Right ventricle myocardium superior (tissue), 1 donor: ENCODE measurements at regions not wholly inside any gene's neighbourhood (a gene's known extent, or its start where the extent isn't known, plus 50 kb on each side); places are given as distances from the start of the nearest gene placed in this dataset.

Source experiments
- ATAC-seq: fragments of 200-7000 bp; cut with Tn5 transposase; one replicate; pipeline ENCODE4 v1.9.1; 2020; ENCODE audit warnings: mild to moderate bottlenecking; ENCODE audit not compliant: poor library complexity
- DNase-seq: peaks from one replicate; pipeline ENCODE4 v3.0.0-alpha.2; 2020
- intact Hi-C: fragments of 100-400 bp; cut with DNase I; formaldehyde crosslinking; loops from one replicate; pipeline ENCODE4 v1.11.2; 2022
- donor health status: DM: no; HTN: yes; CAD: no; lungs with severe emphysema.

- intact Hi-C loops, result no loop called here
- ATAC-seq (no peak), DNase-seq (no peak)
Observed at GRCh38 chr1:88421997-88422396, 262.1 kb upstream of the PKN2 start.

GRCh38 chr1:88433556-88433955, 250.5 kb upstream of the PKN2 start:
- intact Hi-C loops, result no loop called here
- no peak for ATAC-seq

GRCh38 chr1:88434836-88435235, 249.2 kb upstream of the PKN2 start:
- no peak for DNase-seq
- intact Hi-C loops, result no loop called here
- no peak for ATAC-seq

More at GRCh38 chr1:88433556-88433955, 250.5 kb upstream of the PKN2 start:
- DNase-seq, result no peak

GRCh38 chr1:88441022-88441421, 243.1 kb upstream of the PKN2 start:
- ATAC-seq (no peak), DNase-seq (no peak)

GRCh38 chr1:88451856-88452255, 232.2 kb upstream of the PKN2 start:
- intact Hi-C loops, result no loop called here
- no peak for ATAC-seq
- no peak for DNase-seq

More at GRCh38 chr1:88441022-88441421, 243.1 kb upstream of the PKN2 start:
- intact Hi-C loops, result no loop called here

- intact Hi-C loops, result no loop called here
- ATAC-seq (no peak), DNase-seq (no peak)
Observed at GRCh38 chr1:88453295-88453694, 230.8 kb upstream of the PKN2 start.

- ATAC-seq (no peak), DNase-seq (no peak)
- intact Hi-C loops, result no loop called here
Observed at GRCh38 chr1:88454781-88455180, 229.3 kb upstream of the PKN2 start.

GRCh38 chr1:88455621-88456256, 228.3 kb upstream of the PKN2 start:
- no peak for ATAC-seq
- no peak for DNase-seq
- intact Hi-C loops, result no loop called here

GRCh38 chr1:88457197-88457596, 226.9 kb upstream of the PKN2 start:
- intact Hi-C loops, result no loop called here
- ATAC-seq (no peak), DNase-seq (no peak)

- intact Hi-C loops, result no loop called here
- ATAC-seq, result no peak
- no peak for DNase-seq
Observed at GRCh38 chr1:88461007-88461406, 223.1 kb upstream of the PKN2 start.

- intact Hi-C loops, result no loop called here
- ATAC-seq (no peak), DNase-seq (no peak)
Observed at GRCh38 chr1:88462096-88462487, 222.0 kb upstream of the PKN2 start.

GRCh38 chr1:88462488-88463261, 221.4 kb upstream of the PKN2 start:
- intact Hi-C loops, result no loop called here
- DNase-seq, result peak; percentile 53
- ATAC-seq, result peak; percentile 94

- no peak for DNase-seq
- intact Hi-C loops, result no loop called here
- ATAC-seq, result no peak
Observed at GRCh38 chr1:88463401-88463985, 220.6 kb upstream of the PKN2 start.

- intact Hi-C loops, result no loop called here
- ATAC-seq (no peak), DNase-seq (no peak)
Observed at GRCh38 chr1:88466011-88466410, 218.1 kb upstream of the PKN2 start.

- intact Hi-C loops, result no loop called here
- ATAC-seq (no peak), DNase-seq (no peak)
Observed at GRCh38 chr1:88466899-88467580, 217.0 kb upstream of the PKN2 start.

- ATAC-seq (peak; percentile 98), DNase-seq (no peak)
- intact Hi-C loops, result no loop called here
Observed at GRCh38 chr1:88472298-88472697, 211.8 kb upstream of the PKN2 start.

GRCh38 chr1:88472714-88473113, 211.4 kb upstream of the PKN2 start:
- peak; percentile 3 for ATAC-seq
- intact Hi-C loops, result no loop called here
- no peak for DNase-seq

GRCh38 chr1:88474555-88475304, 209.3 kb upstream of the PKN2 start:
- ATAC-seq (no peak), DNase-seq (no peak)
- intact Hi-C loops, result no loop called here

GRCh38 chr1:88484881-88485280, 199.2 kb upstream of the PKN2 start:
- intact Hi-C loops, result no loop called here

More at GRCh38 chr1:88484881-88485280, 199.2 kb upstream of the PKN2 start:
- DNase-seq (no peak), ATAC-seq (no peak)
